Activated CD8-positive, alpha-beta T cell treated with anti-CD3 and anti-CD28 coated beads for 36 hours (primary cell): ENCODE measurements at regions not wholly inside any gene's neighbourhood (a gene's known extent, or its start where the extent isn't known, plus 50 kb on each side); places are given as distances from the start of the nearest gene placed in this dataset.

ENCODE experiments used
- ATAC-seq: fragments of 200-7000 bp; cut with Tn5 transposase; one replicate; pipeline ENCODE4 v1.10.0; 2021; ENCODE audit warnings: mild to moderate bottlenecking, moderate library complexity
- CTCF ChIA-PET: fragments of 350-600 bp; sonication (Branson Sonifier 250); formaldehyde crosslinking; loops from one replicate; lab custom pipeline; 2021; ENCODE audit warnings: antibody characterized with exemption; lab: Charles Lee
- POLR2A ChIA-PET: fragments of 350-600 bp; sonication (Branson Sonifier 250); formaldehyde crosslinking; loops from one replicate; lab custom pipeline; 2021; ENCODE audit warnings: antibody characterized with exemption; lab: Charles Lee
- DNase-seq: peaks from one replicate; pipeline ENCODE4 v3.0.0-alpha.2; 2020
- H3K27ac Mint-ChIP-seq: one replicate; pipeline ENCODE4 v1.8.0; 2021; ENCODE audit warnings: mild to moderate bottlenecking, mixed read lengths
- H3K27me3 Mint-ChIP-seq: one replicate; pipeline ENCODE4 v1.8.0; 2021; ENCODE audit warnings: mixed read lengths
- H3K36me3 Mint-ChIP-seq: one replicate; pipeline ENCODE4 v1.8.0; 2021; ENCODE audit warnings: low read depth, mixed read lengths
- H3K4me1 Mint-ChIP-seq: one replicate; pipeline ENCODE4 v1.8.0; 2021; ENCODE audit warnings: low read depth, mixed read lengths
- H3K4me3 Mint-ChIP-seq: one replicate; pipeline ENCODE4 v1.8.0; 2021; ENCODE audit warnings: mild to moderate bottlenecking, moderate library complexity, mixed read lengths
- H3K9me3 Mint-ChIP-seq: one replicate; pipeline ENCODE4 v1.8.0; 2021; ENCODE audit warnings: mixed read lengths
- intact Hi-C: fragments of 100-400 bp; cut with micrococcal nuclease; formaldehyde crosslinking; loops from one replicate; pipeline ENCODE4 v1.10.0; 2022
- TF ChIP-seq, protein P1 (sequence below): fragments of 200-600 bp; IDR thresholded peaks from one replicate; pipeline ENCODE4 v1.8.0; 2022; ENCODE audit warnings: antibody characterized with exemption, mild to moderate bottlenecking

- Mint-ChIP-seq H3K9me3 (peaks cover 3% of the 10 kb centered on the region), H3K27ac (no peak overlapping the region), H3K27me3 (no peaks in the 10 kb centered on the region), H3K4me1 (no peaks in the 10 kb centered on the region), H3K4me3 (no peak overlapping the region), H3K36me3 (no peaks in the 10 kb centered on the region)
- intact Hi-C loops = no loop called here
- no peak for DNase-seq
- ATAC-seq = no peak
- ChIA-PET CTCF (interaction anchor here (1.8 kb wide), 1 partner anchor 11 kb away, joined by 3 read pairs; no protein-coding TSS in a partner anchor), POLR2A (no interaction called here)
- TF ChIP-seq, protein P1, sequence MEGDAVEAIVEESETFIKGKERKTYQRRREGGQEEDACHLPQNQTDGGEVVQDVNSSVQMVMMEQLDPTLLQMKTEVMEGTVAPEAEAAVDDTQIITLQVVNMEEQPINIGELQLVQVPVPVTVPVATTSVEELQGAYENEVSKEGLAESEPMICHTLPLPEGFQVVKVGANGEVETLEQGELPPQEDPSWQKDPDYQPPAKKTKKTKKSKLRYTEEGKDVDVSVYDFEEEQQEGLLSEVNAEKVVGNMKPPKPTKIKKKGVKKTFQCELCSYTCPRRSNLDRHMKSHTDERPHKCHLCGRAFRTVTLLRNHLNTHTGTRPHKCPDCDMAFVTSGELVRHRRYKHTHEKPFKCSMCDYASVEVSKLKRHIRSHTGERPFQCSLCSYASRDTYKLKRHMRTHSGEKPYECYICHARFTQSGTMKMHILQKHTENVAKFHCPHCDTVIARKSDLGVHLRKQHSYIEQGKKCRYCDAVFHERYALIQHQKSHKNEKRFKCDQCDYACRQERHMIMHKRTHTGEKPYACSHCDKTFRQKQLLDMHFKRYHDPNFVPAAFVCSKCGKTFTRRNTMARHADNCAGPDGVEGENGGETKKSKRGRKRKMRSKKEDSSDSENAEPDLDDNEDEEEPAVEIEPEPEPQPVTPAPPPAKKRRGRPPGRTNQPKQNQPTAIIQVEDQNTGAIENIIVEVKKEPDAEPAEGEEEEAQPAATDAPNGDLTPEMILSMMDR = no peak
Measured at GRCh38 chr12:17276196-17276595, 670.2 kb upstream of the LMO3 start.

DNA sequence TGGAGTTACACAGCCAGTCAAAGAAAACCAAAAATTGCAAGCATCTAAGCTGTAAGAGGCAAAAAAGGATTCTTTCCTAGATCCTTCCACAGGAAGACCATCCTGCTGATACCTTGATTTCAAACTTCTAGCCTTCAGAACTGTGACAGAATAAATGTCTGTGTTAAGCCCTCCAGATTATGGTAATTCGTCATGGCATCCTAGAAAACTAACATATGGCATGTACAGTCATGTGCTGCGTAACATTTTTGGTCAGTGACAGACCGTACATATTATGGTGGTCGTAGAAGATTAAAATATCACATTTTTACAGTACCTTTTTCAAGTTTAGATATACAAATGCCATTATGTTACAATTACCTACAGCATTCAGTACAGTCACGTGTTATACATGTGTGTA, 660.9 kb upstream of the LMO3 start:
- DNase-seq = no peak
- H3K36me3 Mint-ChIP-seq = no peaks in the 10 kb centered on the region
- no peaks in the 10 kb centered on the region for H3K4me1 Mint-ChIP-seq
- H3K4me3 Mint-ChIP-seq = no peak overlapping the region
- ChIA-PET POLR2A (no interaction called here), CTCF (no interaction called here)
- H3K27ac Mint-ChIP-seq = no peak overlapping the region
- no peak for ATAC-seq
- peaks cover 5% of the 10 kb centered on the region for H3K9me3 Mint-ChIP-seq
- no peaks in the 10 kb centered on the region for H3K27me3 Mint-ChIP-seq
- intact Hi-C loops = no loop called here
- TF ChIP-seq, protein P1 = no peak

- Mint-ChIP-seq H3K27me3 (no peaks in the 10 kb centered on the region), H3K4me3 (no peak overlapping the region), H3K27ac (no peak overlapping the region), H3K4me1 (no peaks in the 10 kb centered on the region), H3K9me3 (peaks cover 3% of the 10 kb centered on the region), H3K36me3 (no peaks in the 10 kb centered on the region)
- ChIA-PET CTCF (no interaction called here), POLR2A (no interaction called here)
- no peak for ATAC-seq
- TF ChIP-seq, protein P1 = no peak
- intact Hi-C loops = no loop called here
- DNase-seq = no peak
Measured at GRCh38 chr12:17264603-17265002, 658.6 kb upstream of the LMO3 start.

DNA sequence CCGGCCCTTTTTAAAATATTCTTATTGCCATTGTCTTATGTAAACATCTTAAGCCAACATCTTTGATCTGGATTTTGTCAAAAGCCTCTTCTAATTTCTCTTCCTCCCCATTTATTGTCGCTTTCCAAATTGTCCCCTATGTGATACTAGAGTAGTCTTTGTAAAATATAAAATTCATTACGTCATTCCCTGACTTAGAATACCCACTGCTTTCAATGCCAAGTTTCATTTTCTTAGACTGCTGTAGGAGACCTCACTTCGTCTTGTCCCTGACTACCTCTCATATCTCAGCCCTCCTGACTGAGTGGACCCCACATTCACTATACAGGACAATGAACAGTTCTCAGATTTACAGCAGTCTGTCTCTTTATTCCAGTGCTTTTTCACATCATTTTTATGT, 633.9 kb upstream of the LMO3 start:
- Mint-ChIP-seq H3K27ac (no peak overlapping the region), H3K36me3 (no peaks in the 10 kb centered on the region), H3K4me3 (no peak overlapping the region), H3K4me1 (no peaks in the 10 kb centered on the region), H3K27me3 (no peaks in the 10 kb centered on the region), H3K9me3 (peaks cover 15% of the 10 kb centered on the region)
- POLR2A ChIA-PET = no interaction called here
- ATAC-seq (no peak), DNase-seq (no peak)
- TF ChIP-seq, protein P1 = no peak
- CTCF ChIA-PET = no interaction called here
- intact Hi-C loops = no loop called here

GRCh38 chr12:17235996-17236395, 630.0 kb upstream of the LMO3 start:
- intact Hi-C loops = no loop called here
- ChIA-PET POLR2A (no interaction called here), CTCF (no interaction called here)
- ATAC-seq = no peak
- H3K27me3 Mint-ChIP-seq = no peaks in the 10 kb centered on the region
- no peaks in the 10 kb centered on the region for H3K36me3 Mint-ChIP-seq
- no peak overlapping the region for H3K27ac Mint-ChIP-seq
- DNase-seq = no peak
- H3K4me1 Mint-ChIP-seq = no peaks in the 10 kb centered on the region
- H3K4me3 Mint-ChIP-seq = no peak overlapping the region
- H3K9me3 Mint-ChIP-seq = peaks cover 11% of the 10 kb centered on the region
- TF ChIP-seq, protein P1 = no peak
